ENCODE measurements at regions not wholly inside any gene's neighbourhood (a gene's known extent, or its start where the extent isn't known, plus 50 kb on each side); places are given as distances from the start of the nearest gene placed in this dataset.

DNA sequence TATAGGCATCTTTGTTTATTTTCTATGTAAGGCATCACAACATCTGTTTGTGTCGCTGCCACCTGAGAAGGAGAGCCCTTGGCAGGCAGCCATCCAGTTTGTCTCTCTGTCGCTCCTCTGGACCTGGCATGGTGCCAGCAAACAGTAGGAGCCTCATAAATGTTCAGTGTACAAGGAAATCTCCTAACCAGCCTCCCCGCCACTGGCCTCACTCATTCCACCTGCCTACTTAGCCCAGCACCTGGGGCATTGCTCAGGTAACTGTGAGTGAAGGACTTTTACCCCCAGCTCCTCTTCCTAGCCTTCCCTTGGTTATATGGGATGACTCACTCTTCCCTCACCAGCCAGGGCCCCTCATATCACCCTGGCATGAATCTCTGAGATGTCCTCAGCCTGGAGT, 61.7 kb upstream of the NPTX2 start:
- no peak overlapping the region for H3K4me3 ChIP-seq (ENCODE audit: low read depth, low read length)
- no peak for DNase-seq (ENCODE audit: low read depth)

DNA sequence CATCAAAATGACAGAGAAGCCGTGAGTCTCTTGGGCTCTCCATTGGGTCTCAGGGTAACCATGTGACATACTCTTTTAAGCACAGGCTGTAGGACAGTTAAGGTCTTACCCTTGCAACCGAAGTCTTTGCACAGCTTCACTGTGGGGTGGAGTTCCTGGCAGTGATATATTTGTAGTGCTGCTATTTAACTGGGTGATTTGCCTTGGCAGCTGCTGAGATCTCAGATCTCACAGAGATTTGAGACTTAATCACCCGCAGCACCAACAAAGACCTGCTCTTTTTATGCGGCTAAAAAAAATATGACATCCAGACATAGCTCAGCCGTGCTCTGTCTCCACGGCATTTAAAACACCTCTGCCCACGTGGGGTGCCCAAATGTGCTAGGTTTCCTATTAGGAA, 63.4 kb upstream of the NPTX2 start:
- no peak overlapping the region for H3K4me3 ChIP-seq (ENCODE audit: low read depth, low read length)
- no peak for DNase-seq (ENCODE audit: low read depth)
- TF ChIP-seq, protein P1, sequence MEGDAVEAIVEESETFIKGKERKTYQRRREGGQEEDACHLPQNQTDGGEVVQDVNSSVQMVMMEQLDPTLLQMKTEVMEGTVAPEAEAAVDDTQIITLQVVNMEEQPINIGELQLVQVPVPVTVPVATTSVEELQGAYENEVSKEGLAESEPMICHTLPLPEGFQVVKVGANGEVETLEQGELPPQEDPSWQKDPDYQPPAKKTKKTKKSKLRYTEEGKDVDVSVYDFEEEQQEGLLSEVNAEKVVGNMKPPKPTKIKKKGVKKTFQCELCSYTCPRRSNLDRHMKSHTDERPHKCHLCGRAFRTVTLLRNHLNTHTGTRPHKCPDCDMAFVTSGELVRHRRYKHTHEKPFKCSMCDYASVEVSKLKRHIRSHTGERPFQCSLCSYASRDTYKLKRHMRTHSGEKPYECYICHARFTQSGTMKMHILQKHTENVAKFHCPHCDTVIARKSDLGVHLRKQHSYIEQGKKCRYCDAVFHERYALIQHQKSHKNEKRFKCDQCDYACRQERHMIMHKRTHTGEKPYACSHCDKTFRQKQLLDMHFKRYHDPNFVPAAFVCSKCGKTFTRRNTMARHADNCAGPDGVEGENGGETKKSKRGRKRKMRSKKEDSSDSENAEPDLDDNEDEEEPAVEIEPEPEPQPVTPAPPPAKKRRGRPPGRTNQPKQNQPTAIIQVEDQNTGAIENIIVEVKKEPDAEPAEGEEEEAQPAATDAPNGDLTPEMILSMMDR (IDR thresholded peaks at IDR 0.05; ENCODE audit: low read depth, low read length, missing control alignments), result no peak

More for the DNA sequence above, 61.7 kb upstream of the NPTX2 start:
- TF ChIP-seq, protein P1 (IDR thresholded peaks at IDR 0.05; ENCODE audit: low read depth, low read length, missing control alignments), result no peak

- TF ChIP-seq, protein P1 (IDR thresholded peaks at IDR 0.05; ENCODE audit: low read depth, low read length, missing control alignments), result no peak
- H3K4me3 ChIP-seq (ENCODE audit: low read depth, low read length), result no peak overlapping the region
- DNase-seq (ENCODE audit: low read depth), result no peak
Observed at GRCh38 chr7:98551611-98552273, 65.3 kb upstream of the NPTX2 start.

DNA sequence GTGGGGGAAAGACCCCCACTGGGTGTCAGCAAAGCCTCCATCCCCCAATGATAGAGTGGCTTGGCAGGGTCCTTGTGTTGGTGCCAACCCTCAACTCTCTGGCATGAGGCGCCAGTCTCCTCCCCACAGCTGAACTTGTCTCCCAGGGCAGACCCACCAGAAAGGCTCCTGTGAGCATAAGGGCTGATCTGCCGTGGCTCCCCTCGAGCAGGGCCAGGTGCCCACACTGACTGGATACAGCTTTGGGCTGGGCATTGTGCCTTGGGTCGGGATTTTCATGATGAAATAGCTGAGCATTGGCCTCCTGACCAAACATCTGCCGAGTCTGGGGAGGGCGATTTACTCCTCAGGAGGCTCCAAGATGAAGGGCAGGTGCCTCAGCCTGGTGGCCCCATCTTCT, 68.1 kb upstream of the NPTX2 start:
- TF ChIP-seq, protein P1 (IDR thresholded peaks at IDR 0.05; ENCODE audit: low read depth, low read length, missing control alignments), result no peak
- H3K4me3 ChIP-seq (ENCODE audit: low read depth, low read length), result no peak overlapping the region
- no peak for DNase-seq (ENCODE audit: low read depth)

DNA sequence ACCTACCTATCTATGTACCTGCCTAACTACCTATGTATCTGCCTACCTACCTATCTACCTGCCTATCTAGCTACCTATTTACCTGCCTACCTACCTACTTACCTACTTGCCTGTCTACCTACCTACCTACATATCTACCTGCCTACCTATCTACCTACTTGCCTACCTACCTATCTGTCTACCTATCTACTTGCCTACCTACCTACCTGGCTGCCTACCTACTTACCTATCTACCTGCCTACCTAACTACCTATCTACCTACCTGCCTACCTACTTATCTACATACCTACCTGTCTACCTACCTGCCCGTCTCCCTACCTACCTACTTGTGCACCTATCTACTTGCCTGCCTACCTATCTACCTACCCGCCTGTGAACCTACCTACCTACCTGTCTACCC, 68.7 kb upstream of the NPTX2 start:
- DNase-seq (ENCODE audit: low read depth), result no peak
- H3K4me3 ChIP-seq (ENCODE audit: low read depth, low read length), result no peak overlapping the region
- TF ChIP-seq, protein P1 (IDR thresholded peaks at IDR 0.05; ENCODE audit: low read depth, low read length, missing control alignments), result no peak

GRCh38 chr7:98541101-98541500, 76.0 kb upstream of the NPTX2 start:
- TF ChIP-seq, protein P1 (IDR thresholded peaks at IDR 0.05; ENCODE audit: low read depth, low read length, missing control alignments), result no peak
- no peak overlapping the region for H3K4me3 ChIP-seq (ENCODE audit: low read depth, low read length)
- no peak for DNase-seq (ENCODE audit: low read depth)

DNA sequence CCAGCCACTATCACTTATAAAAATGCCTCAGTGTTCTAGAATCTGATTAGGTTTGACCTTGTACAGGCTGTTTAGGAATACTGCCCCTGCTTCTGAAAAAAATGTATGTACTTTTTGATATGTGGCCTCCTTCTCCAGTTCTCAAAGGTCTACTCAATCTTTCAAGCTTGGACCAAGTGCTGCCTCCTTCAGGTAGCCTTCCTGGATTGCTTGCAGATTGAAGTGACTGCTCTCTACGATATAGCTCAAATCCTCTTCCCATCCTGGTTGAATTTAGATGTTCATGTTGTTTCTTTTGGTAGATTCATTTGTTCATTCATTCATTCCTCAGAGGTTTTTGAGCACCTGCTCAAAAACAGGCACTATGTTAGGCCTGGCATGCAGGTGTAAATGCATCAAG, 77.2 kb upstream of the NPTX2 start:
- no peak for DNase-seq (ENCODE audit: low read depth)
- no peak overlapping the region for H3K4me3 ChIP-seq (ENCODE audit: low read depth, low read length)
- TF ChIP-seq, protein P1 (IDR thresholded peaks at IDR 0.05; ENCODE audit: low read depth, low read length, missing control alignments), result no peak
